ENCODE measurements at regions not wholly inside any gene's neighbourhood (a gene's known extent, or its start where the extent isn't known, plus 50 kb on each side); places are given as distances from the start of the nearest gene placed in this dataset.

- TF ChIP-seq NCOA2 (CRISPR knock-in tag; IDR thresholded peaks at IDR 0.05) (no peak), MYC (CRISPR knock-in tag; IDR thresholded peaks at IDR 0.05; ENCODE audit: borderline replicate concordance) (no peak)
Measured at GRCh38 chr3:99483841-99484240, 154.6 kb upstream of the COL8A1 start (continued).

GRCh38 chr3:99482191-99482590 lies 156.2 kb upstream of the COL8A1 start:
- 5% methylated on average over 1 of the region's 1 CpG for WGBS (ENCODE audit: low lambda C conversion rate)
- no TSS peak for BruUV-seq (replicated peaks)
- in situ Hi-C loops (cut with HindIII; ENCODE audit: extremely low pct_ligation_motif_present, low pct_unique_long_range_greater_than_20kb) (no loop called here), intact Hi-C loops (cut with micrococcal nuclease; ENCODE audit: unreplicated experiment) (no loop called here)
- no peaks in the 10 kb centered on the region for H3K4me1 ChIP-seq (ENCODE audit: insufficient read depth, low read length)
- no peak for FAIRE-seq
- no peak for DNase-seq (ENCODE audit: low spot score)
- no peaks in the 10 kb centered on the region for H3K27me3 ChIP-seq (ENCODE audit: control insufficient read depth in 1 of 2, insufficient read depth in 2 of 2, low read length in 2 of 2)
- POLR2A ChIA-PET = no interaction called here
- no peak for ATAC-seq
- H3K9ac ChIP-seq (ENCODE audit: insufficient read depth, low read depth, low read length) = no peak overlapping the region
- H2AFZ ChIP-seq (ENCODE audit: low read length) = no peak overlapping the region
- no peaks in the 10 kb centered on the region for H3K36me3 ChIP-seq (replicated peaks in 1 of 2; ENCODE audit: control insufficient read depth in 1 of 2, insufficient read depth in 2 of 2, low read length in 2 of 2)
- no peaks in the 10 kb centered on the region for H4K20me1 ChIP-seq (ENCODE audit: insufficient read depth, low read length)
- H3K9me3 ChIP-seq (ENCODE audit: low read length) = peaks cover 17% of the 10 kb centered on the region
- no peaks in the 10 kb centered on the region for H3K79me2 ChIP-seq (ENCODE audit: insufficient read depth, low read length)
- no peak overlapping the region for H3K4me3 ChIP-seq (replicated peaks in 1 of 3; ENCODE audit: insufficient read depth in 1 of 3, low read depth in 2 of 3, low read length in 3 of 3)
- CTCF ChIA-PET (ENCODE audit: low intra/inter-chr PET ratio, low total read pairs) = no interaction called here
- no peak overlapping the region for H3K27ac ChIP-seq (ENCODE audit: extremely low read length, insufficient read depth, low read length)
- H3K4me2 ChIP-seq (ENCODE audit: low read depth, low read length) = no peak overlapping the region
- TF ChIP-seq SYNCRIP (IDR thresholded peaks at IDR 0.05; ENCODE audit: insufficient read depth, low read depth, low read length) (no peak), SMARCE1 (IDR thresholded peaks at IDR 0.05; ENCODE audit: borderline replicate concordance) (no peak), CC2D1A (CRISPR knock-in tag; IDR thresholded peaks at IDR 0.05) (no peak), PAWR (CRISPR knock-in tag; IDR thresholded peaks at IDR 0.05; ENCODE audit: borderline replicate concordance) (no peak), KAT2B (IDR thresholded peaks at IDR 0.05; ENCODE audit: borderline replicate concordance, low read depth, low read length) (no peak), ZNF414 (CRISPR knock-in tag; IDR thresholded peaks at IDR 0.05) (no peak)
- TF ChIP-seq, protein P1, sequence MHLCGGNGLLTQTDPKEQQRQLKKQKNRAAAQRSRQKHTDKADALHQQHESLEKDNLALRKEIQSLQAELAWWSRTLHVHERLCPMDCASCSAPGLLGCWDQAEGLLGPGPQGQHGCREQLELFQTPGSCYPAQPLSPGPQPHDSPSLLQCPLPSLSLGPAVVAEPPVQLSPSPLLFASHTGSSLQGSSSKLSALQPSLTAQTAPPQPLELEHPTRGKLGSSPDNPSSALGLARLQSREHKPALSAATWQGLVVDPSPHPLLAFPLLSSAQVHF (CRISPR knock-in tag; IDR thresholded peaks at IDR 0.05) = no peak

Measured in HepG2 (cell line).